GM21360 (cell line): ENCODE measurements at regions not wholly inside any gene's neighbourhood (a gene's known extent, or its start where the extent isn't known, plus 50 kb on each side); places are given as distances from the start of the nearest gene placed in this dataset.

Experiments
- ATAC-seq: cut with Tn5 transposase; IDR thresholded peaks from one replicate; pipeline ENCODE4 v1.9.1; 2021; ENCODE audit warnings: mild to moderate bottlenecking, moderate library complexity; ENCODE audit not compliant: unreplicated experiment

DNA sequence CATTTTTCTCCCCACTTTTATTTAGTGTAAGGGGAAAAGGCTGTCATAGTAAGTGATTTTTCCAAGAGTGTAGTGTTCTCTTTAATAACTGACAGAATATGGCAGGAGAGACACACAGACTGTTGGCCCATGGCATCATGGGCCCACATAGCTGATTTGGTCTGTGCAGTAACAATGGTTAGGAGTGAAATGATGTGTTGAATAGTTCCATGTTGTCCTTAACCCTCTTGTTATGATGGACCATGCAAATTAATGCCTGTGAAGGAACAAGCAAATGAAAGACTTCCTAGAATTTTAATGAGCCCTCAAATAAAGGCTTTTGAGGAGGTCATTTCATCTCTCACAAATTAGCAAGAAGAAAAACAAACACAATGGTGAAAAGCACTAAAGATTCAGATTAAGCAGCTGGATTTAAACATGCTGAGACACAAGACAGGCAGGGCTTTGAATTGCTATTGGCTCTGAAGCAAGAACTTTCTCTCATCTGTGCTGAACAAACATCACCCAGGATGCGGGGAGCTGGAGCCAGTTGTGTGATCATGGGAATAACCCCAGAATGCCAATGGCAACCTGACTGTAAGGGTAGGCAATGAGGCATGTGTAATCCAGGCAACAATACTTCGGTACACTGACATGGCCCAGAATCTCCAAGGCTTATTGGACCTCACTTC, 136.7 kb upstream of the VEPH1 start:
- no peak for ATAC-seq

DNA sequence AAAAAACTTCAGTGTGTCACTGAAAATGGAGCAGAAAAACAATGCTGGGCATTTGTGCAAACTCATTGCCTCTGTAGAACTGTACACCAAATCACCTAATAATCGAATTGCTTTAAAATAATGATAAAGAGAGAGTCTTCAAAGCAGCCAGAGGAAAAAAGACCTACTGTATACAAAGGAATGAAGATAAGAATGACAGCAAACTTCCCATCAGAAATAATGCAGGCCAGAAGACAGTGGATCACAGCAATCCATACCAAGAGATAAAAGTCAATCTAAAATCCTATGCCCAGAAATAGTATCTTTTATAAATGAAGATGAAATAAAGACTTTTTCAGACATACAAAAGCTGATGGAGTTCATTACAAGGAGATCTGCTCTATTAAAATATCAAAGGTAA, 134.7 kb upstream of the VEPH1 start:
- ATAC-seq: no peak

DNA sequence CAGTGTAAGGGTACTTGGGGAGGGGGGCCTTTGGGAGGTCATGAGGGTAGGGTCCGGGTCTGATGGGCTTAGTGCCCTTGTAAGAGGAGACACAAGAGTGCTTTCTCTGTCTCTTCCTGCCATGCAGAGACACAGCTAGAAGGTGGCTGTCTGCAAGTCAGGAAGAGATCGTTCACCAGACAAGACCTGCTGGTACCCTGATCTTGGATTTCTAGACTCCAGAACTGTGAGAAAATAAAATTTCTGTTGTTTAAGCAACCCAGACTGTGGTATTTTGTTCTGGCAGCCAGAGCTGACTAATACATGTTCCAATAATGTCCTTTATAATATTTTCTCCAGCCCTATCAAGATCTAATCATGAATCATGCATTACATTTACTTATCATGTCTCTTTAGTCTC, 130.0 kb upstream of the VEPH1 start:
- ATAC-seq: no peak

DNA sequence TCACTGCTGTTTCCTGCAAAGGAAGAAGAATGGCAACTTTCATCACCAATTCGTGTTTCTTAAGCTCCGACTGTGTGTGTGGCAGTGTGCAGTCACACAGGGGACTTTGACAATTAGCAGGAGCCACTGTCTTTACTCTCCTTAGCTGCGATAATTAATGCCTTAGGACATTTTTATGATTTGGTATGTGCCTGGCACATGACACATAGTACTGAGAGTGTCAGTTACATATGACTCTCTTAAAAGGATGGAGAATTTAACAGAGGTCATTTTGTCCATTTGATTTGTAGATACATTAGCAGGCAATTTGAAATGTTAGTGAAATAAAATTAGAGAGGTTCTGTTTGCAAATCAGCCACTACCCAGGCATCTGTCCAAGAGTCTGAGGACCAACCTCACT, 128.9 kb upstream of the VEPH1 start:
- ATAC-seq: no peak

DNA sequence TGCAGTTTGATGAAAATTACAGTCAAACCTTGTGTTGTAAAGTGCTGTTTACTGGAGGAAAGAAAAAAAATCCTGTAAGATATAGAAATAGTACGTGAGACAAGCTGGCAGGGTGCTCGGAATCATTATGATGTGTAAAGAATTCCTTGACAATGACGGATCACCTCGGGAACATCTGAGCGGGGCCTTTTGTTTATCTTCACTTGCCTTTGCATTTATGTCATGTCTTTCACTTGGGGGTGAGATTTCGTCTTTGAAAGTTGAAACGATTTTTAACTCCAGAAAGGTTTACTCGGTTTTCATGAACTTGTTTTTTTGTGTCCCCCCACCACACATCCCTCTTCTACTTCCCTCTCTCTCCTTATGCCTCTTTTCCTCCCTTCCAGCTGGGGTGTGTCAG, 128.3 kb upstream of the VEPH1 start:
- ATAC-seq: no peak

DNA sequence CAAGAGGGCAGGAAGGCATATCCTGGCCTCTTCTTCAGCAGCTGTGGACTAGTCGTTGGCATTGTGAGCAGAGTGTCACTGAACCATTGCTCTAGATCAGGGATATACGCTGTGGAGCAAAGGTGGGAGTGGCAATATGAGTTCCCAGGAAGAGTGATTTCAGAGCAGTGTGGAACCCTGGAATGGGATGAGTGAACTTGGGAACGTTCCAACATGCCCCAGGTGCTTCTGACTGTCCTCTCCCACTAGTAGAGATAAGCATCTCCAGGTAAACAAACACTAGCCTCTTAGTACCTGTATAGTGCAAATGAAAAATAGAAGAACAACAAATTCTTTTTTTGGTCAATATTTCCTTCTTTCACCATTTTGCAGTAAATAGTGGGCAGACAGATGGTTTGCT, 123.6 kb upstream of the VEPH1 start:
- no peak for ATAC-seq

DNA sequence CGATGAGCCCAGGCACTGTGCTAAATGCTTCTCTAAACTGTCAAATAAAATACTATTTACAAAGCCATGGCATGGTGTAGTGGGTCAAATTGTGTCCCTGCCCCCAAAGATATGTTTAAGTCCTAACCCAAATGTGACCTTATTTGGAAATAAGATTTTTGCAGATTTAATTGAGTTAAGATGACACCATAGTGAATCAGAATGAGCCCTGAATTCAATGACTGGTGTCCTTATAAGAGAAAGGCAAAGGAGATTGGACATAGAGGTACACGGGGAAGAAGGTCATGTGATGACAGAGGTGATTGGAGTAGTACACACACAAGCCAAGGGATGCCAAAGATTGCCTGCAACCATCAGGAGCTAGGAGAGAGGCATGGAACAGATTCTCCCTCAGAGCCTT, 121.6 kb upstream of the VEPH1 start:
- ATAC-seq: no peak

DNA sequence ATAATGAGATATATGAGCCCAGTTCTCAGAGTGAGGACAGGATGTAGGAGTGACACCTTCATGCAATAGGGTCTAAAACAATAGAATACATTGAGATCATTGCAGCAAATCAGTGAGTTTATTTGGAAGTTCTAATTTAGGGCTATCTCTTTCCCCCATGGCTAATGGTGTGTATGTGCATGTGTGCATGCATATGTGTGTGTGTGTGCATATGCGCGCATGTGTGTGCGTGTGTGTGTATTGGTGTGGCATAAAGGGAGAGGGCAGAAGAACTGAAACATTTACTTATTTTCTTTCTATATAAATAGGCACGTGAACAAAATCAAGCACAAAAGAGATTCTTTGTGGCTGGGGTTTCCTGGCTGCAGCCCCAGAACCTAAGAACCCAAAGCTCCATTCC, 115.7 kb upstream of the VEPH1 start:
- ATAC-seq: no peak

DNA sequence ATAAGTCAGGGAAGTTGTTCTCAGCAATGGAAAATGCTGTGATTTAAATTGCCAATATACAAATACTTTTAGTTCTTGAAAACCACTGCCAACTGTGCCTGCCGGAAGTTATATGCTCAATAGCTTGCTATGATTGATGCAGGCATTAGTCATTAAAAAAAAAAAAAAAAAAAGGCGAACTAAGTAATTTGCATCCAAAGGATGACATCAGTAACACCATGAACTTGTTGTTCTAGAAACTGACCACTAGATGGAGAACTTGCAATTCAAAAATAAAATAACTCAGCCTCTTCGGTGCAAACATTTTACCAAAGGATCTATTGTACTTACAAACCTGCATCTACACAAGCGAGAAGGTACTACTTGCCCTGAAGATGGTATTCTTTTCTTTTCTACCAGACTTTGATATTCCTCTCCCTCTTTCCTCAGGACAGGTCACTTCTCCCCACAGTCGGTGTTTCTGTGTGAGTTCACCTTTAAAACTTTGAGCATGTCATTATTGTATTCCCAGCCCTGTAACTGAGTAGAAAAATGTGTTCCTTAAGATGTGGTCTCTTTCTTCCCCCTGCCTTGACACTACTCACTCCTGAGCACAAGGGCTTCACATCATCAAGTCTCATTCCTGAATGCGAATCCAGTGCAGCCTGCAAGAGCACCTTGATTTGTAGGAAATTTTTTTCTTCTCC, 115.0 kb upstream of the VEPH1 start:
- ATAC-seq: peak; percentile 76

DNA sequence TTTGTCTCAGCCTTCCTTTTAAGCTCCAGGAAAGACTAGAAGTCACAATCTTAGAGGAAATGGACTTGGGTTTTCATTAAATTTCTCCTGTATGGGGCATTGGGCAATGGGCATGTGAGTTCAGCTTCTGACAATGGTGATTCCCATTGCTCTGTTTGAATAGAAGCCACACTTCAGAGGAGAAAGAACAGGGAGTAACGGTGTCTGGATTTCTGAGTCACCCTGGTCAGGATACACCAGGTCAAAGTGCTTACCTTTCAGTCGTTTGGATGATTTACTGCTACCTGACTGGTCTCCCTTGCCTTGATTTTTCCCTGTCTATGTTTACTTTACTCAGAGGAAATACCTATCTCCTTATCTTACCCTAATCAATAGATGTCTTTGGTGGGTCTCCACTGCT, 111.7 kb upstream of the VEPH1 start:
- ATAC-seq: no peak

DNA sequence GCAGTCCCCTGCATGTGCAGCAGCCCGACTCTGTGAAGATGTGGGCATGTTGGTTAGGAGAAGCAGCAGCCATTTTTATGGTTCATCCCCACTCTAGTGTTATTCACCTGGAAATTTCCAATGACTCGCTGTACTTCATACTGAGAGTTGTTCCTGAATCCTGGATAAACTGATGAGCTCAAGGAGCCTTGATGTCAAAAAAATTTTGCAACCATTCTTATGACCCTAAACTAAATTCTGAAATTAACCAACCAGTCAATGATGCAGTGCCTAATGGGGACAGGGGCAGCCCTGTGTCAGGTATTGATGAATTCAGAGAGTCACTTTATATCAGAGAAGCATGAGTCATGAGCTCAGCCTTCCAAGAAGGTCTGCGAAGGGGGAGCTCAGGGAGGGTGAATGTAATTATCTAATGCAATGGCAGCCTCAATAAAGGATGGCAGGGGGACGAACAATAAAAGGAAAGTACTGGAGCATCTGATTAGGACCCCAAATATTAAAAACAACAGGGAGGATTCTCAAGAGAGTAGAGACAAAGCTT, 108.4 kb upstream of the VEPH1 start:
- ATAC-seq: no peak

DNA sequence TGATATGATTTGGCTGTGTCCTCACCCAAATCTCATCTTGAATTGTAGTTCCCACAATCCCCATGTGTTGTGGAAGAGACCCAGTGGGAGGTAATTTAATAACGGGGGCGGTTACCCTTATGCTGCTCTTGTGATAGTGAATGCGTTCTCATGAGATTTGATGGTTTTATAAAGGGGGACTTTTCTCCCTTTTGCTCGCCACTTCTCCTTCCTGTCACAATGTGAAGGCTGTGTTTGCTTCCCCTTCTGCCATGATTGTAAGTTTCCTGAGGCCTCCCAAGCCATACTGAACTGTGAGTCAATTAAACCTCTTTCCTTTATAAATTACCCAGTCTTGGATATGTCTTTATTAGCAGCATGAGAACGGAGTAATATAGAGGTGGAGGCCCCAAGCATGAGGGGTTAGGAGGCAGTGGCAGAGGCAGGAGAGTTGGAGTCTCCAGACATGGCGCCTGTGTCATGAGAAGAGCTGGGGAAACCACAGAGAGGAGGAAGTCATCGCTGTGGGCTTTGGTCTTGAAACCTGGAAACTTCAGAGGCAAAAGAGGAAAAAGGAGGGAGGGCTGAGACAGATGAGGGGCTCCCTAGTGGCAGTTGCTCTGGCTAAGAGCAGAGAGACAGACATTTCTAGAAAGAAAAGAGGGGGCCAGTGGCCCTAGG, 107.8 kb upstream of the VEPH1 start:
- ATAC-seq: no peak

DNA sequence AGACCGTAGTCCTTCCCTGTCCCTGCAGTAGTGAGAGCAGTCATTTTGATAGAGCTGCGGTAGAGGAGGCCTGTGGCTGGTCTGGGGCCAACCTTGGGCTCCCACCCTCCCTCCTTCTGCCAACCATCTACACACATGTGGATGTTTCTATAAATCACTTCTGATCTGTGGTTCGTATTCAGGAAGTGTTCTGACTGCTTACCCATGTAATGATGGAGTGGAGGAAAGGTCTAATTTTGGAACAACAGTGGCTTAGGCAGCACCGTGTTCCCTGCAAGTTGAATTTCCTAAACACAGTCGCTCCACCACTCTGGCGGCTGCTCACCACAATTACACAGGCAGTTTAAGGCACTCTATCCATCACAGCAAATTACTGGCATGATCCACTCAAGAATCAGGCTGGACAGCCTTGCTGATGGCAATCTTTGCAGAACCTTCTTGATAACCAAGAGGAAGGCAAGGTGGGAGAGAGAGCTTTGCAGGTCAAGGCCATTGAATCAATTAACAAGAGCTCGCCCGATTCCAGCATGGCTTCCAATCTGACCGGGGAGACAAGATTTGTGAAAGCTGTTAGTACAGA, 104.7 kb upstream of the VEPH1 start:
- ATAC-seq: no peak

DNA sequence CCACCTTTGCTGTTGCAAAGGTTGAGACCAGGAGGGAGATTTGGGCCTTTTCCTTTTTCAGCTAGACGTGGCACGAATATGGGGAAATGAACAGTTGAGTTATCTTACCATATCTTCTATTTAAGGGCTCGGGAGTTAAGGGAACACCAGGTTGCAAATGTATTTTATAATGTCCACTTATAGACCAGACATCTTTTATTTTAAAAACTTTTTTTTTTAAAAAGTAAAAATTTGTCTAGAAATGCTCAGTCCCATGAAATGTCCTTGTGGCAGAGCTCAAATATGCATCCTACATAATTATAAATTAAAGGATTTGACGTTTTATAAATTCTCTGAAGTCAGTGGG, 103.6 kb upstream of the VEPH1 start:
- no peak for ATAC-seq

DNA sequence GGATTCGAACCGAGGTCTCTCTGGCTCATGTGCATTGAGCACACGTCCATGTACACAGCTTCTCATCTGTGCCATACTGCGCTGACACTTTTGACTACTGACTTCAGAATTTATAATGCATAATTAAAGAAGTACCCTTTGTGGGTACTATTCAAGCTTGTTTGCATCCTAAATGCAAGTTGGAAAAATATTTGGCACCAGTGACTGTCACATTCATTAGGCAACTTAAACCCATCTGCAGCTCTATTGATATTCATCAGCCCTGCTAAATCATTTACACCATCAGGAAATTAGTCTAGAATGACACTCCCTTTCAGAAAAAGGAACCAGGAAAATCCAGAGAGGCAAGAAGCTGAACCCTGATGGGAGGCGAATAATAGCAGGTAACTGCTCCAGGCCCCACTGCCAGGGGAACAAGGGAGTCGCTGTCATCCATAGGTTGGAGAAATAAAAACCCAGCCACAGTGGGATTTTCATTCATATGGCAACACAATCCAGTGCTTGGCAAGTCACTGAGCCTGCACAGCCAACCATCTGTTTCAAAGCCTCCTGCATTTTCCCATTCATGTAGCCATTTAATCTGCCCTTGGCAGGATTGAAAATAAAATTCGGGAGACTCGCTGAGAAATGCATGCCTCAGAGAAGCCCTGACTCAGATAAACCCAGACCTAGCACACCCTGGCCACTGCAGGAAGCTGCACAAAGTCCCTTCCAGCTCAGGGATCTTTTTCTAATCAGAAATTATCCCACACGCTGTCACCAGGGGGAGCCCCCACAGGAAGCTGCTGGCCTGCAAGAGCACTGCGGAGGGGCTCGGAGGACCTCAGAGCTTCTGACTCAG, 103.0 kb upstream of the VEPH1 start:
- ATAC-seq: peak; percentile 98

DNA sequence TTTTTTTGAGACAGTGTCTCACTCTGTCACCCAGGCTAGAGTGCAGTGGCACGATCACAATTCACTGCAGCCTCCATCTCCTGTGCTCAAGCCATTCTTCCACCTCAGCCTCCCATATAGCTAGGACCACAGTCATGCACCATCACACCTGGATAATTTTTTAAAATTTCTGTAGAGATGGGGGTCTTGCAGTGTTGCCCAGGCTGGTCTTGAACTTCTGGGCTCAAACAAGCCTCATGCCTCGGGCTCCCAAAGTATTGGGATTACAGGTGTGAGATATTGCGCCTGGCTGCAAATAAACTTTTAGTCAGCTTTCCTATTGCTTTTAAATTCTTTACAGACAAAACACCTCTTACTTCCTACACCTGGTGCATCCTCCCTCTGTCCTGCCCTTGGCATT, 102.1 kb upstream of the VEPH1 start:
- no peak for ATAC-seq

DNA sequence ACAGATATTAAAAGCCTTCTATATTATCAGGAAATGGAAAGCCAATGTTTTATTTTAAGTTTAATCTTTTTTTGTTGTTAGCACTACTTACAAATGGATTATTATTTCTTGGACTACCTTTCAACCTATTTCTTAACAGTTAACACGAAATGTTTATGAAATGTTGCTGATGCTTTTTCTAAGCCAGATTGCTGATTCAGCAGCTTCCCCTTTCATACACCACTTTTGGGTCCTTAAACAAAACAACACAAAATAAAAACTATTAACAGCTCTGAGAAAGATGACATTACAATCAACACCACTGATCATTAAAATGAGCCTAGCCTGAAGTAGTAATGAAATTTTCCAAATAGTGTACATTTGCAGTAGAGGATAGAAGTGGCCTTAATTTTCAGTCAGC, 99.2 kb upstream of the VEPH1 start:
- no peak for ATAC-seq

DNA sequence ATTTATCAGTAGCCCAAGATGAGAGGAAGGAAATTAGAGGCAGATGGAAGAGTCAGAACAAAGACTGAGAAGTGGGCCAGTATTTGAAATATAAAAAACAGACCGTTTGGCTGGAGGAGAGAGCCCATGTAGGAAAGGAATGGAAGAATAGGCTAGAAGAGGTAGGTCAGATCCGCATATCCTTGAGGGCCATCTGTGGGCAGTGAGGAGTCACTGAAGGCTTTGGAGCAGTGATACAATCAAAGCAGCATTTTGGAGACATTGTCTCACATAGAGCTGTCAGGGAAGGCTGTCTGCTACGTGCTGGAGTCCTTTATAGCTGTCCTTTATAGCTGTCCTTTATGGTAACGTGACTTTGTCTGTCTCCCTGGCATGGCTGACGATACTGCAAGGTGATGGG, 92.0 kb upstream of the VEPH1 start:
- no peak for ATAC-seq

DNA sequence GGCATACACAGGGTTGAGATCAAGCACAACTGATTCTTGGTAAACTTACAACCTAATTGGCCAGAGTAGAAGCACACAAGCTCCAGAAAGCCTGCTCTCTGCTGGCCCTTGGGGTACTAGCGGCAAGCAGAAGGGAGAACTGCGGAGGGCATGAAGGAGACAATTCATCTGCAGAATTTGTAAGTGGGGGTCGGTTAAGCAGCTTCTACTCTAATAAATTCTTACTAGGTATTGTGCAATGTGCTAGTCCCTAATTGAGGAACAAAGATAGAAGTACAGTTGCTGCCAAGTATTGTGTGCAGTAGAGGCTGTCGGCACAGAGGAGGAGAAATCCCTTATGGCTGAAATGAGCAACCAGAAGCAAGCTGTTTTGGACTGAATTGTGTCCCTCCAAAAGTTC, 91.2 kb upstream of the VEPH1 start:
- ATAC-seq: no peak

DNA sequence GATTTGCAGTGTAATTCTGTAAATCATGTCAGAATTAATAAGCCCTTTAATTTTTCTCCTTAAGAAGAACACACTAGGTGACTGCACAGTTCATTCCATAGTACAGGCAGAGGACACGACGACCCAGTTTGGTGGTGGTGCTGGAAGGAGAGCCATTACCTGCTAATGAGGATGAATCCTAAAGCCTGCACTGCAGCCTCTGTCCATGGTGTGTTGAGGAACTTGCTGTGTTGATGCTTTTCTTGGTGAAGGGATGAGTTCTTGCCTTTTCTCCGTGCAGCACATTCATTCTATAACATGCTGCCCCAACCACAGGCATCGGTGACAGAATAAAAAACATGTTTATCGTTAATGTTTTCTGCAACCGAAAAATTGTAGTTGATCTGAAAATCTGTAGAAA, 89.6 kb upstream of the VEPH1 start:
- ATAC-seq: no peak

DNA sequence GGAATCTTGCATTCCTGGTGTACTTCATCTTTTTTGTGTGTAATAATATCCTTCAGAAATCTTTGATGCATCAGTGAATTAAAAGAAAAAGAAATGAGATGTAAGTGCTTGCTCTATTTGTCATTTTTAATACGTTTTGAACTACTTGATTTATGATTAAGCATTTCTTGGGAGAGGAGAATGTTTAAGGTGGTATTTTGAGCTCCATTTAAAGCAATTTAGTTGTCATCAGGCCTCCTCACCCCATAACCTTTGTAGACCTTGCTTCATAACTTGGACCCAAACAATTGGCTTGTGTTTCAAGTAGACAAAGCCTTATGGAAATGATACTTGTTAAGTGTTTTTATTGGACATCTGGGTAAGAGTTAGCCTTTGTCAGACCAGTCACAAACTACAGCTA, 87.1 kb upstream of the VEPH1 start:
- no peak for ATAC-seq
